ENCODE measurements at regions not wholly inside any gene's neighbourhood (a gene's known extent, or its start where the extent isn't known, plus 50 kb on each side); places are given as distances from the start of the nearest gene placed in this dataset.

DNA sequence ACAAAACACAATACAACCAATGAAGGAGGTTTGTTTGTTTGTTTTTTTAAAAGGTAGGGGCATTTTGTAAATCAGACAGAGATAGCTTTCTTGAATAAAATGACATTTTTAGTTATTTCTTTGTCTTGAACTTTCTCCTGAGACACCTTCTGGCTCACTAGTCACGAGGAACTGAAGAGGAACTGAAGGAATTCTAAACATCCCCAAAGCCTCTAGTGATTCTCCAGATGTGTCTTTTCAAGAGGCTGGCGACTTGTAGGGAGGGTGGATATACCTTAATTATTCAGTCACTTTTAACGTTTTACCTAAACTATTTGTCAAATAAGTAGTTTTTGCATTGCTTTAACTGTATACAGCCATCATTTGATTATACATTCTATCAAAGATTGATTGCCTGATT is 211.2 kb upstream of the LRIG3 start:
- TF ChIP-seq, protein P1, sequence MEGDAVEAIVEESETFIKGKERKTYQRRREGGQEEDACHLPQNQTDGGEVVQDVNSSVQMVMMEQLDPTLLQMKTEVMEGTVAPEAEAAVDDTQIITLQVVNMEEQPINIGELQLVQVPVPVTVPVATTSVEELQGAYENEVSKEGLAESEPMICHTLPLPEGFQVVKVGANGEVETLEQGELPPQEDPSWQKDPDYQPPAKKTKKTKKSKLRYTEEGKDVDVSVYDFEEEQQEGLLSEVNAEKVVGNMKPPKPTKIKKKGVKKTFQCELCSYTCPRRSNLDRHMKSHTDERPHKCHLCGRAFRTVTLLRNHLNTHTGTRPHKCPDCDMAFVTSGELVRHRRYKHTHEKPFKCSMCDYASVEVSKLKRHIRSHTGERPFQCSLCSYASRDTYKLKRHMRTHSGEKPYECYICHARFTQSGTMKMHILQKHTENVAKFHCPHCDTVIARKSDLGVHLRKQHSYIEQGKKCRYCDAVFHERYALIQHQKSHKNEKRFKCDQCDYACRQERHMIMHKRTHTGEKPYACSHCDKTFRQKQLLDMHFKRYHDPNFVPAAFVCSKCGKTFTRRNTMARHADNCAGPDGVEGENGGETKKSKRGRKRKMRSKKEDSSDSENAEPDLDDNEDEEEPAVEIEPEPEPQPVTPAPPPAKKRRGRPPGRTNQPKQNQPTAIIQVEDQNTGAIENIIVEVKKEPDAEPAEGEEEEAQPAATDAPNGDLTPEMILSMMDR (IDR thresholded peaks at IDR 0.05) = no peak
- no peak for TF ChIP-seq POLR2A (IDR thresholded peaks at IDR 0.05)
